Esophagus muscularis mucosa (tissue), 4 donors: ENCODE measurements at regions not wholly inside any gene's neighbourhood (a gene's known extent, or its start where the extent isn't known, plus 50 kb on each side); places are given as distances from the start of the nearest gene placed in this dataset.

Experiments
- DNase-seq: peaks from one replicate; pipeline ENCODE4 v3.0.0-alpha.2; 2017; ENCODE audit errors: extremely low spot score
- H3K27ac ChIP-seq, 4 donors: fragments of 200-600 bp; sonication (generic); replicated peaks in 1 of 4; 1 replicate in 3 of 4; 2 replicates in 1 of 4; pipeline ENCODE4 v1.5.1; 2016 to 2019; ENCODE audit warnings: mild to moderate bottlenecking in 1 of 4
- H3K27me3 ChIP-seq, 4 donors: fragments of 200-600 bp; sonication (generic); one replicate each; pipeline versions ENCODE4 v1.5.1 to v1.6.0; 2016 to 2019
- H3K36me3 ChIP-seq, 4 donors: fragments of 200-600 bp; sonication (generic); one replicate each; pipeline ENCODE4 v1.5.1; 2016 to 2019
- H3K4me1 ChIP-seq, 4 donors: fragments of 200-600 bp; sonication (generic); one replicate each; pipeline ENCODE4 v1.5.1; 2016 to 2019
- H3K4me3 ChIP-seq, 4 donors: fragments of 200-600 bp; sonication (generic); 1 replicate in 2 of 4; 2 replicates in 2 of 4; pipeline ENCODE4 v1.5.1; 2016 to 2019; ENCODE audit warnings: mild to moderate bottlenecking in 4 of 4, moderate library complexity in 1 of 4
- H3K9me3 ChIP-seq, 4 donors: fragments of 200-600 bp; sonication (generic); 1 replicate in 3 of 4; 2 replicates in 1 of 4; pipeline ENCODE4 v1.5.1; 2016 to 2019
- EP300 ChIP-seq: sonication (generic); formaldehyde crosslinking; IDR thresholded peaks from one replicate; pipeline ENCODE4 v1.6.1; 2017; ENCODE audit warnings: antibody characterized with exemption
- POLR2A ChIP-seq: fragments of 450-650 bp; IDR thresholded peaks from one replicate; pipeline ENCODE4 v1.6.1; 2017; ENCODE audit warnings: antibody characterized with exemption, moderate library complexity, mild to moderate bottlenecking, low read depth
- POLR2AphosphoS5 ChIP-seq, 2 donors: sonication (generic); formaldehyde crosslinking; IDR thresholded peaks; one replicate each; pipeline ENCODE4 v1.6.1; 2017; ENCODE audit warnings: antibody characterized with exemption in 2 of 2
- WGBS: methylation state at CpG from one replicate; pipeline ENCODE4 v1.1.5; 2018; 5-methylcytosine and 5-hydroxymethylcytosine counted together
- intact Hi-C: fragments of 100-400 bp; cut with DNase I; formaldehyde crosslinking; loops from one replicate; pipeline ENCODE4 v1.15.1; 2023
- TF ChIP-seq, protein P1 (sequence below), 3 experiments: fragments of 200-600 bp in 2 of 3; fragments of 450-650 bp in 1 of 3; sonication (generic) in 2 of 3; IDR thresholded peaks; one replicate each; pipeline ENCODE4 v1.5.1; 2017 to 2019; ENCODE audit warnings: antibody characterized with exemption in 3 of 3, mild to moderate bottlenecking in 2 of 3, moderate library complexity in 1 of 3

DNA sequence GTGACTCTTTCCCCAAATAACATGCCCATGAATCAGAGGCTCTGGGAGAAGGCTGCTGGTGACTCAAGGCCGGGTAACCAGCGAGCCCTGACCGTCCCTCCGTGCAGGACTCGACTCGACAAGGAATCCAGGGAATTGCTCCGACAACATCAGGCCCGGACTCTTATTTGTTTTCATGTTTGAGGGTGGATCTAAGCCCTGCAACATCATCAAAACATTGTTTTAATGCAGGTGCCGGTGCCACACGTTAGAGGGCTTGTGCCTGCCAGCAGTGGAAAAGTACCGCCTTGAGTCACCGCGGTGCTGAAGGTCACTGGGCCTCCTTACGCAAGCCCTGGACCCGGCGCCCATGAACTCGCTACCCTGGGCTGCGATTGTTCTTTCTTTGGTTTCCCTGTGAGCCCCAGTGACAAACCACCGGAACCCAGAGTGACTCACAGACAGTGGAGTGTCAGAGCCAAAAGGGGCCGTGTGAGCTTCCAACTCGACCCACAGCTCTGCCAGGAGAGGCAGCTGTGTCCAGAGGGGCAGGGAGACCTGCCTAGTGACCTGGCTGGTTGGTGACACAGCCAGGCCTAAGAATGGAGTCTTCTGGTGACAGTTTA, 139.4 kb upstream of the SHH start:
- 83% methylated on average over 14 of the region's 21 CpGs for WGBS
- Histone ChIP-seq H3K4me3 (no peak overlapping the region), H3K36me3 (no peaks in the 10 kb centered on the region), H3K9me3 (no peaks in the 10 kb centered on the region), H3K27ac (no peak overlapping the region), H3K4me1 (no peaks in the 10 kb centered on the region), H3K27me3 (peaks cover 0 to 34% (median 0%) of the 10 kb centered on the region in 4 donors)
- intact Hi-C loops, result no loop called here
- peak; percentile 87 for DNase-seq
- TF ChIP-seq POLR2AphosphoS5 (IDR thresholded peaks at IDR 0.05) (no peak), EP300 (no peak), POLR2A (no peak)
- TF ChIP-seq, protein P1, sequence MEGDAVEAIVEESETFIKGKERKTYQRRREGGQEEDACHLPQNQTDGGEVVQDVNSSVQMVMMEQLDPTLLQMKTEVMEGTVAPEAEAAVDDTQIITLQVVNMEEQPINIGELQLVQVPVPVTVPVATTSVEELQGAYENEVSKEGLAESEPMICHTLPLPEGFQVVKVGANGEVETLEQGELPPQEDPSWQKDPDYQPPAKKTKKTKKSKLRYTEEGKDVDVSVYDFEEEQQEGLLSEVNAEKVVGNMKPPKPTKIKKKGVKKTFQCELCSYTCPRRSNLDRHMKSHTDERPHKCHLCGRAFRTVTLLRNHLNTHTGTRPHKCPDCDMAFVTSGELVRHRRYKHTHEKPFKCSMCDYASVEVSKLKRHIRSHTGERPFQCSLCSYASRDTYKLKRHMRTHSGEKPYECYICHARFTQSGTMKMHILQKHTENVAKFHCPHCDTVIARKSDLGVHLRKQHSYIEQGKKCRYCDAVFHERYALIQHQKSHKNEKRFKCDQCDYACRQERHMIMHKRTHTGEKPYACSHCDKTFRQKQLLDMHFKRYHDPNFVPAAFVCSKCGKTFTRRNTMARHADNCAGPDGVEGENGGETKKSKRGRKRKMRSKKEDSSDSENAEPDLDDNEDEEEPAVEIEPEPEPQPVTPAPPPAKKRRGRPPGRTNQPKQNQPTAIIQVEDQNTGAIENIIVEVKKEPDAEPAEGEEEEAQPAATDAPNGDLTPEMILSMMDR (IDR thresholded peaks at IDR 0.05), result no peak

DNA sequence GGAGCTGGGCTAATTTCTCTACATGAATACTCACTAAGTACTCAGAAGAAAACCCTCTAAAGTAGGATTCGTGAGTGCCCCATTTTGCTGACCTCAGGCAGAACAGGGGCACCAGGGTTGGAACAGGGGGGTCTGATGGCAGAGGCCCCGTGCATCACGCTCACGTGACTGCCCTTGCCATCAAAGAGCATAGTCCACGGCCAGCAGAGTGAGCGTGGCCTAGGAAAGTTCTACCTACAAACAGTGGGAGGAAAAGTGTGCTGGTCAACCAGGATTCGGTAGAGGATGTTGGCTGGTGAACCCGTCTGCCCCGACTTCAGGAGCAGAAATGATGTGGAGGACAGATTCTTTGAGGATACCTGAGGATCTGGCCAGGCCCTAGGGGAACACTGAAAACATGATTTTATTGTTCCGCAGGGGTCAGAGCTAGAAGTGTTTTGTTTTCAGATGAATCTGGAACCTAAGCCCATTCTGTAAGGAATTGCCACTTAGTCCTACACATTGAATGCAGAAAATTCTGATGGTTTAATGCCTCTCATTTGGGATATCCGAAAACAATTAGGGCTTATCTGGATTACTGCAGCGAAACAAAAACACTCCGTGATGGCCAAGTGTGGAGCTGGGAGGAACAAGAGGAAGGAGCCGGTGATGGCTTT, 138.8 kb upstream of the SHH start:
- WGBS, result 91% methylated on average over 13 of the region's 14 CpGs
- Histone ChIP-seq H3K9me3 (no peaks in the 10 kb centered on the region), H3K4me3 (no peak overlapping the region), H3K27me3 (peaks cover 0 to 34% (median 0%) of the 10 kb centered on the region in 4 donors), H3K27ac (no peak overlapping the region), H3K36me3 (no peaks in the 10 kb centered on the region), H3K4me1 (no peaks in the 10 kb centered on the region)
- TF ChIP-seq, protein P1 (IDR thresholded peaks at IDR 0.05), result no peak
- TF ChIP-seq POLR2AphosphoS5 (IDR thresholded peaks at IDR 0.05), result no peak
- TF ChIP-seq EP300, result no peak
- TF ChIP-seq POLR2A, result no peak
- intact Hi-C loops, result no loop called here
- DNase-seq, result peak; percentile 85

- peak; percentile 81 for DNase-seq
- Histone ChIP-seq H3K36me3 (no peaks in the 10 kb centered on the region), H3K4me3 (no peak overlapping the region), H3K27me3 (peaks cover 0 to 34% (median 0%) of the 10 kb centered on the region in 4 donors), H3K27ac (no peak overlapping the region), H3K9me3 (no peaks in the 10 kb centered on the region), H3K4me1 (no peaks in the 10 kb centered on the region)
- WGBS, result 84% methylated on average over 10 of the region's 10 CpGs
- TF ChIP-seq, protein P1 (IDR thresholded peaks at IDR 0.05), result no peak
- no peak for TF ChIP-seq POLR2A
- TF ChIP-seq EP300, result no peak
- TF ChIP-seq POLR2AphosphoS5 (IDR thresholded peaks at IDR 0.05), result no peak
- intact Hi-C loops, result no loop called here
Measured at GRCh38 chr7:155948845-155949244, 136.6 kb upstream of the SHH start.

DNA sequence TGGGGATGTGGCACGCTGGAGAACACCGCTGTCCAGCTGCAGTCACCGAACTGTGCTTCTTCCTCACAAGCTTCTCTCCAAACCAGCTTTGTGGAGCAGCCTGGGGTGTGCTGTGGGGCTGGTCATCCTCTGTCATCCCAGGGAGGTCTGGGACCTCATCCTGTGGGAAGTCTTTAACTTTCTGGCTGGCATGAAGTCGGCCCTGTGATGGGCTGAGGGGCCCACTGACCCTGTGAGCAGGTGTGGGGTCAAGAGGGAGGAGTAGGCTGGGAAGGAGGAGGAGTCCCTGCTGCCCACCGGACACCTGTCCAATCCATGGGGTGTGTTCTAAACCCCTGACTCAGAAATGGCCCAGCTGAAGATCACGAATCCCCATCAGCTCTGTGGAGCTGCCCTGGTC, 136.2 kb upstream of the SHH start:
- H3K36me3 ChIP-seq, result no peaks in the 10 kb centered on the region
- TF ChIP-seq EP300 (no peak), POLR2AphosphoS5 (IDR thresholded peaks at IDR 0.05) (no peak), POLR2A (no peak)
- TF ChIP-seq, protein P1 (IDR thresholded peaks at IDR 0.05), result no peak
- WGBS, result 83% methylated on average over 3 of the region's 6 CpGs
- intact Hi-C loops, result no loop called here
- peak; percentile 88 for DNase-seq
- no peaks in the 10 kb centered on the region for H3K9me3 ChIP-seq
- H3K4me1 ChIP-seq, result no peaks in the 10 kb centered on the region
- H3K27ac ChIP-seq, result no peak overlapping the region
- H3K4me3 ChIP-seq, result no peak overlapping the region
- peaks cover 0 to 34% (median 0%) of the 10 kb centered on the region in 4 donors for H3K27me3 ChIP-seq

- Histone ChIP-seq H3K9me3 (no peaks in the 10 kb centered on the region), H3K4me3 (no peak overlapping the region), H3K36me3 (no peaks in the 10 kb centered on the region), H3K4me1 (no peaks in the 10 kb centered on the region), H3K27me3 (peaks cover 0 to 25% (median 0%) of the 10 kb centered on the region in 4 donors), H3K27ac (no peak overlapping the region)
- no peak for TF ChIP-seq POLR2A
- TF ChIP-seq, protein P1 (IDR thresholded peaks at IDR 0.05), result no peak
- TF ChIP-seq POLR2AphosphoS5 (IDR thresholded peaks at IDR 0.05), result no peak
- no peak for TF ChIP-seq EP300
- WGBS, result 79% methylated on average over 6 of the region's 6 CpGs
- intact Hi-C loops, result no loop called here
- DNase-seq, result no peak
Measured at GRCh38 chr7:155947051-155947450, 134.8 kb upstream of the SHH start.
